ENCODE measurements at regions not wholly inside any gene's neighbourhood (a gene's known extent, or its start where the extent isn't known, plus 50 kb on each side); places are given as distances from the start of the nearest gene placed in this dataset.

- H3K27ac ChIP-seq (ENCODE audit: low read length), result no peak overlapping the region
- WGBS (ENCODE audit: insufficient coverage, insufficient read length), result no CpG with 5 or more reads among the region's 18 CpGs
- no peaks in the 10 kb centered on the region for H3K27me3 ChIP-seq (ENCODE audit: control insufficient read depth, insufficient read depth, low read length)
- no peaks in the 10 kb centered on the region; the same call in 1 of the 2 replicates for H3K36me3 ChIP-seq (ENCODE audit: control insufficient read depth, insufficient read depth, low read length)
- H3K9me3 ChIP-seq (ENCODE audit: control insufficient read depth, insufficient read depth, low read length), result no peaks in the 10 kb centered on the region; the same call in 1 of the 2 replicates
- no peak overlapping the region for H3K4me3 ChIP-seq (ENCODE audit: low read length)
- DNase-seq (ENCODE audit: low read depth, low spot score), result no peak
- H3K4me1 ChIP-seq (ENCODE audit: control insufficient read depth, insufficient read depth, low read length), result no peaks in the 10 kb centered on the region
Observed at GRCh38 chr17:83173914-83174361, 94.5 kb downstream of the METRNL start.

- WGBS (ENCODE audit: insufficient coverage, insufficient read length), result no CpG with 5 or more reads among the region's 13 CpGs
- Histone ChIP-seq H3K9me3 (ENCODE audit: control insufficient read depth, insufficient read depth, low read length) (no peaks in the 10 kb centered on the region), H3K27ac (ENCODE audit: low read length) (no peak overlapping the region), H3K36me3 (ENCODE audit: control insufficient read depth, insufficient read depth, low read length) (no peaks in the 10 kb centered on the region; the same call in 1 of the 2 replicates), H3K4me1 (ENCODE audit: control insufficient read depth, insufficient read depth, low read length) (no peaks in the 10 kb centered on the region), H3K27me3 (ENCODE audit: control insufficient read depth, insufficient read depth, low read length) (no peaks in the 10 kb centered on the region), H3K4me3 (ENCODE audit: low read length) (no peak overlapping the region)
- no peak for DNase-seq (ENCODE audit: low read depth, low spot score)
Observed at GRCh38 chr17:83174362-83175118, 95.1 kb downstream of the METRNL start.

- Histone ChIP-seq H3K4me1 (ENCODE audit: control insufficient read depth, insufficient read depth, low read length) (no peaks in the 10 kb centered on the region), H3K27ac (ENCODE audit: low read length) (no peak overlapping the region), H3K4me3 (ENCODE audit: low read length) (no peak overlapping the region), H3K27me3 (ENCODE audit: control insufficient read depth, insufficient read depth, low read length) (no peaks in the 10 kb centered on the region), H3K36me3 (ENCODE audit: control insufficient read depth, insufficient read depth, low read length) (no peaks in the 10 kb centered on the region; the same call in 1 of the 2 replicates), H3K9me3 (ENCODE audit: control insufficient read depth, insufficient read depth, low read length) (no peaks in the 10 kb centered on the region)
- DNase-seq (ENCODE audit: low read depth, low spot score), result no peak
- WGBS (ENCODE audit: insufficient coverage, insufficient read length), result no CpG with 5 or more reads among the region's 16 CpGs
Observed at GRCh38 chr17:83175119-83175821, 95.9 kb downstream of the METRNL start.

- no peaks in the 10 kb centered on the region for H3K27me3 ChIP-seq (ENCODE audit: control insufficient read depth, insufficient read depth, low read length)
Observed at GRCh38 chr17:83175822-83176622, 96.6 kb downstream of the METRNL start.

GRCh38 chr17:83176623-83177583, 97.5 kb downstream of the METRNL start:
- H3K36me3 ChIP-seq (ENCODE audit: control insufficient read depth, insufficient read depth, low read length), result no peaks in the 10 kb centered on the region; the same call in 1 of the 2 replicates
- H3K9me3 ChIP-seq (ENCODE audit: control insufficient read depth, insufficient read depth, low read length), result no peaks in the 10 kb centered on the region
- H3K27me3 ChIP-seq (ENCODE audit: control insufficient read depth, insufficient read depth, low read length), result no peaks in the 10 kb centered on the region
- DNase-seq (ENCODE audit: low read depth, low spot score), result no peak
- H3K27ac ChIP-seq (ENCODE audit: low read length), result no peak overlapping the region
- no peak overlapping the region for H3K4me3 ChIP-seq (ENCODE audit: low read length)
- H3K4me1 ChIP-seq (ENCODE audit: control insufficient read depth, insufficient read depth, low read length), result no peaks in the 10 kb centered on the region; the same call in 1 of the 2 replicates
- no CpG with 5 or more reads among the region's 22 CpGs for WGBS (ENCODE audit: insufficient coverage, insufficient read length)

More at GRCh38 chr17:83175822-83176622, 96.6 kb downstream of the METRNL start:
- no peak for DNase-seq (ENCODE audit: low read depth, low spot score)
- Histone ChIP-seq H3K4me3 (ENCODE audit: low read length) (no peak overlapping the region), H3K9me3 (ENCODE audit: control insufficient read depth, insufficient read depth, low read length) (no peaks in the 10 kb centered on the region), H3K4me1 (ENCODE audit: control insufficient read depth, insufficient read depth, low read length) (no peaks in the 10 kb centered on the region), H3K36me3 (ENCODE audit: control insufficient read depth, insufficient read depth, low read length) (no peaks in the 10 kb centered on the region; the same call in 1 of the 2 replicates), H3K27ac (ENCODE audit: low read length) (no peak overlapping the region)
- WGBS (ENCODE audit: insufficient coverage, insufficient read length), result no CpG with 5 or more reads among the region's 15 CpGs

- WGBS (ENCODE audit: insufficient coverage, insufficient read length), result no CpG with 5 or more reads among the region's 32 CpGs
- no peak for DNase-seq (ENCODE audit: low read depth, low spot score)
Observed at GRCh38 chr17:83177611-83178532, 98.5 kb downstream of the METRNL start.

GRCh38 chr17:83178533-83179304, 99.3 kb downstream of the METRNL start:
- WGBS (ENCODE audit: insufficient coverage, insufficient read length), result no CpG with 5 or more reads among the region's 29 CpGs
- no peak overlapping the region for H3K27ac ChIP-seq (ENCODE audit: low read length)
- H3K9me3 ChIP-seq (ENCODE audit: control insufficient read depth, insufficient read depth, low read length), result no peaks in the 10 kb centered on the region
- H3K4me3 ChIP-seq (ENCODE audit: low read length), result no peak overlapping the region
- DNase-seq (ENCODE audit: low read depth, low spot score), result no peak
- H3K4me1 ChIP-seq (ENCODE audit: control insufficient read depth, insufficient read depth, low read length), result no peaks in the 10 kb centered on the region; the same call in 1 of the 2 replicates
- H3K36me3 ChIP-seq (ENCODE audit: control insufficient read depth, insufficient read depth, low read length), result no peaks in the 10 kb centered on the region; the same call in 1 of the 2 replicates
- no peaks in the 10 kb centered on the region for H3K27me3 ChIP-seq (ENCODE audit: control insufficient read depth, insufficient read depth, low read length)

More at GRCh38 chr17:83177611-83178532, 98.5 kb downstream of the METRNL start:
- no peak overlapping the region for H3K4me3 ChIP-seq (ENCODE audit: low read length)
- H3K36me3 ChIP-seq (ENCODE audit: control insufficient read depth, insufficient read depth, low read length), result no peaks in the 10 kb centered on the region; the same call in 1 of the 2 replicates
- no peaks in the 10 kb centered on the region for H3K9me3 ChIP-seq (ENCODE audit: control insufficient read depth, insufficient read depth, low read length)
- no peaks in the 10 kb centered on the region; the same call in 1 of the 2 replicates for H3K4me1 ChIP-seq (ENCODE audit: control insufficient read depth, insufficient read depth, low read length)
- no peaks in the 10 kb centered on the region for H3K27me3 ChIP-seq (ENCODE audit: control insufficient read depth, insufficient read depth, low read length)
- H3K27ac ChIP-seq (ENCODE audit: low read length), result no peak overlapping the region

- Histone ChIP-seq H3K4me3 (ENCODE audit: low read length) (no peak overlapping the region), H3K36me3 (ENCODE audit: control insufficient read depth, insufficient read depth, low read length) (no peaks in the 10 kb centered on the region; the same call in 1 of the 2 replicates), H3K9me3 (ENCODE audit: control insufficient read depth, insufficient read depth, low read length) (no peaks in the 10 kb centered on the region), H3K27me3 (ENCODE audit: control insufficient read depth, insufficient read depth, low read length) (no peaks in the 10 kb centered on the region), H3K4me1 (ENCODE audit: control insufficient read depth, insufficient read depth, low read length) (no peaks in the 10 kb centered on the region; the same call in 1 of the 2 replicates), H3K27ac (ENCODE audit: low read length) (no peak overlapping the region)
- no CpG with 5 or more reads among the region's 12 CpGs for WGBS (ENCODE audit: insufficient coverage, insufficient read length)
- DNase-seq (ENCODE audit: low read depth, low spot score), result no peak
Observed at GRCh38 chr17:83179374-83179773, 100.0 kb downstream of the METRNL start.

Measured in iPS DF 6.9 (cell line).